Immature natural killer cell (primary cell): ENCODE measurements at regions not wholly inside any gene's neighbourhood (a gene's known extent, or its start where the extent isn't known, plus 50 kb on each side); places are given as distances from the start of the nearest gene placed in this dataset.

Experiments used
- DNase-seq, 3 donors: peaks; one replicate each; pipeline ENCODE4 v3.0.0; 2022; ENCODE audit warnings: mixed read lengths in 1 of 3
- H3K27ac Mint-ChIP-seq, 6 donors: one replicate each; pipeline ENCODE4 v1.8.0; 2020; ENCODE audit warnings: mixed read lengths in 6 of 6, mild to moderate bottlenecking in 5 of 6, inconsistent platforms in 4 of 6, moderate library complexity in 3 of 6
- H3K27me3 Mint-ChIP-seq, 3 donors: one replicate each; pipeline ENCODE4 v1.8.0; 2020 to 2021; ENCODE audit warnings: low read depth in 3 of 3, mild to moderate bottlenecking in 3 of 3, mixed read lengths in 3 of 3, moderate library complexity in 3 of 3, inconsistent platforms in 1 of 3
- H3K36me3 Mint-ChIP-seq, 3 donors: one replicate each; pipeline ENCODE4 v1.8.0; 2020; ENCODE audit warnings: mixed read lengths in 3 of 3, inconsistent platforms in 2 of 3, mild to moderate bottlenecking in 2 of 3
- H3K4me1 Mint-ChIP-seq, 2 donors: one replicate each; pipeline ENCODE4 v1.8.0; 2020; ENCODE audit warnings: inconsistent platforms in 2 of 2, mild to moderate bottlenecking in 2 of 2, mixed read lengths in 2 of 2, moderate library complexity in 1 of 2
- H3K4me3 Mint-ChIP-seq, 5 donors: one replicate each; pipeline ENCODE4 v1.8.0; 2020; ENCODE audit warnings: mild to moderate bottlenecking in 5 of 5, mixed read lengths in 5 of 5, inconsistent platforms in 3 of 5, moderate library complexity in 3 of 5
- H3K9me3 Mint-ChIP-seq, 6 donors: one replicate each; pipeline ENCODE4 v1.8.0; 2020; ENCODE audit warnings: mild to moderate bottlenecking in 6 of 6, mixed read lengths in 6 of 6, inconsistent platforms in 4 of 6, moderate library complexity in 3 of 6

GRCh38 chr16:25311039-25311438 is 53.4 kb upstream of the ZKSCAN2 start:
- DNase-seq: no peak
- Mint-ChIP-seq H3K4me3 (no peak overlapping the region), H3K27ac (no peak overlapping the region), H3K9me3 (peaks cover 17 to 50% (median 36%) of the 10 kb centered on the region in 6 donors), H3K36me3 (peaks cover 12 to 24% (median 20%) of the 10 kb centered on the region in 3 donors), H3K27me3 (peaks cover 2 to 8% (median 5%) of the 10 kb centered on the region in 3 donors), H3K4me1 (no peaks in the 10 kb centered on the region)
